GM12878 (cell line): ENCODE measurements at regions not wholly inside any gene's neighbourhood (a gene's known extent, or its start where the extent isn't known, plus 50 kb on each side); places are given as distances from the start of the nearest gene placed in this dataset.

Experiments used
- BRCA1 ChIP-seq: IDR thresholded peaks from 2 replicates; pipeline ENCODE4 v1.6.1; 2011; ENCODE audit warnings: low read depth, low read length, improper control_type of control experiment
- CTCF ChIP-seq, 3 experiments: IDR thresholded peaks in 2 of 3; conservative IDR thresholded peaks in 1 of 3; 2 replicates each; pipeline ENCODE4 v1.5.1; 2011; ENCODE audit warnings: low read depth in 3 of 3, low read length in 3 of 3, mild to moderate bottlenecking in 3 of 3, control low read depth in 2 of 3, moderate library complexity in 2 of 3, inconsistent platforms in 1 of 3, mixed read lengths in 1 of 3; ENCODE audit not compliant: control insufficient read depth in 2 of 3, insufficient read depth in 1 of 3; ENCODE audit errors: extremely low read depth in 1 of 3
- JUND ChIP-seq: IDR thresholded peaks from 2 replicates; pipeline ENCODE4 v1.6.1; 2012; ENCODE audit warnings: low read depth, mild to moderate bottlenecking, low read length, improper control_type of control experiment, moderate library complexity
- KDM1A ChIP-seq: fragments of 200-600 bp; sonication (generic); IDR thresholded peaks from 2 replicates; pipeline ENCODE4 v1.6.1; 2016; ENCODE audit warnings: borderline replicate concordance
- MXI1 ChIP-seq: fragments of 150-350 bp; IDR thresholded peaks from 2 replicates; pipeline ENCODE4 v1.6.1; 2011; ENCODE audit warnings: low read depth, mild to moderate bottlenecking, inconsistent platforms, low read length, improper control_type of control experiment
- NFYA ChIP-seq: IDR thresholded peaks from 2 replicates; pipeline ENCODE4 v1.6.1; 2011; ENCODE audit warnings: low read depth, mild to moderate bottlenecking, low read length, improper control_type of control experiment, borderline replicate concordance
- POLR2A ChIP-seq: IDR thresholded peaks from 2 replicates; pipeline ENCODE4 v1.6.1; 2011; ENCODE audit warnings: low read depth, mild to moderate bottlenecking, low read length
- SUZ12 ChIP-seq: fragments of 200-600 bp; sonication (generic); IDR thresholded peaks from one replicate; pipeline ENCODE4 v1.6.1; 2018; ENCODE audit warnings: antibody characterized with exemption, mild to moderate bottlenecking; ENCODE audit not compliant: unreplicated experiment
- TBL1XR1 ChIP-seq: IDR thresholded peaks from 2 replicates; pipeline ENCODE4 v1.6.1; 2012; ENCODE audit warnings: low read depth, low read length, improper control_type of control experiment
- ZNF24 ChIP-seq: fragments of 450-650 bp; IDR thresholded peaks from 2 replicates; pipeline ENCODE4 v1.6.1; 2017; ENCODE audit warnings: antibody characterized with exemption, mild to moderate bottlenecking

GRCh38 chr5:173790836-173791546 lies 97.2 kb upstream of the CPEB4 start:
- TF ChIP-seq POLR2A = no peak
- TF ChIP-seq ZNF24 = no peak
- no peak for TF ChIP-seq NFYA
- no peak for TF ChIP-seq JUND
- no peak for TF ChIP-seq CTCF (IDR thresholded peaks at IDR 0.05 in 2 of 3, conservative IDR thresholded peaks at IDR 0.05 in 1 of 3; ENCODE audit: control insufficient read depth in 2 of 3, extremely low read depth in 1 of 3, insufficient read depth in 1 of 3, low read depth in 3 of 3, low read length in 3 of 3)
- TF ChIP-seq MXI1 = no peak
- no peak for TF ChIP-seq BRCA1
- TF ChIP-seq KDM1A = no peak
- TF ChIP-seq TBL1XR1 = no peak
- TF ChIP-seq SUZ12 = no peak
